ENCODE measurements at regions not wholly inside any gene's neighbourhood (a gene's known extent, or its start where the extent isn't known, plus 50 kb on each side); places are given as distances from the start of the nearest gene placed in this dataset.
A peak's percentile ranks its signal among the peaks of the same experiment; 100 is the strongest.

DNA sequence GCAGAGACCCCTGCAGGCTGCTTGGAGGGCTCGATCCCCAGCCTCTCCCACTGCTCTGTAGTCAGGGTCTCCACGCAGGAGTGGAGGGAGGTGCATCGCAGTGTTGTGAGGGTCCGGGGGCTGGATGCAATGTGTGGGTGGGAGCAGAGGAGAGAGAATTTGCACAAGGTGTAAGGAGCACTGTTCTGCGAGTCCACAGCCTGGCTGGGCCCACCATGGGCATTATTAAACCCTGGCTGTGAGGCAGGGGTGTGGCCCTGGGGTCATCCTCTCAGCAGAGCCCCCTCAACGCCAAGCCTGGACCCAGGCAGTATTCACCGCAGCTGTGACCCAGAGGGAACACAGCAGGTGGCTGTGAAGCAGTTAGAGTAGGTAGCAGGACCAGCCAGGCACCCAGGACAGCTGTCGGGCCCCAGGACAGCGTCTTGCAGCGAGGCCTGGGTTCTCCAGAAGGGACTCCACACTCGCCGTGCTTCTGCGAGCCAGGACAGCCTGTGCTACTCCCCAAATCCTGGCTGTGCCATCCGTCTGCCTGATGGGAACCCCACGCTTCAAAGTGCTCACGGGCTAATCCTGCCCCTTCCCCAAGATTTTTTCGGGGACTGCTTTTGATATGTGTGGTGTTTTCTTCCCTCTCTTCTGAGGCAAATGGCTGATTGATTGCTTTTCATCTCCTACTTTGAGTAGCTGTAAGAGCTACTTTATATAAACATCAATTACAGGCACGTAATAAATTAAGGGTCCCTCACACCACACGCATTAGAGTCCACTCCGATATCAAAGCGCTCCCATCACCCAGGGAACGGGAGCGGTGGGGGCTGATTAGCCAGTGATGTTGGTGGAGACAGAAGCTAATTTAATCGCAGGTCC, 100.9 kb upstream of the GSE1 start:
- Histone ChIP-seq H3K36me3 (ENCODE audit: control insufficient read depth, insufficient read depth, low read length) (peaks cover 1% of the 10 kb centered on the region; the same call in 1 of the 2 replicates), H3K27me3 (ENCODE audit: control insufficient read depth, insufficient read depth, low read length) (no peaks in the 10 kb centered on the region), H3K4me3 (ENCODE audit: low read depth, low read length) (no peak overlapping the region)
- CTCF ChIA-PET: interaction anchor here (1.1 to 1.7 kb wide), 4 partner anchors 9 to 397 kb away, joined by 3 to 5 read pairs (median 4); no protein-coding TSS in a partner anchor
- POLR2A ChIA-PET: no interaction called here
- no peak for DNase-seq (ENCODE audit: low read depth)
- no peak for TF ChIP-seq CTCF (IDR thresholded peaks at IDR 0.05; ENCODE audit: insufficient read depth, low read depth, low read length)

DNA sequence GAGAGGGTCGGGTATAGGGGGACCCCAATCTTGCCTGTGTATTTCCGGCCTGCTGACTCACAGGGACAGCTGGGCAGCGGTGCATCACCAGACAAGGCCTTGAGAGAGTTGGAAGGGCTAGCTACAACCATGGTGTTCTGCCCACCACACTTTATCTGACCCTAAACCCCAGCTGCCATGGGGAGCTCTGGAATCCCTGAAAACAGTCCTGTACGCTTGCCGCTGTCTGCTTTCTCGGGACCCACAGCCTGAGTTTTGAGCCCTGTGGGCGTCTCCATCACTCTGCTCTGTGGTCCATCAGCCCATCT, 100.4 kb upstream of the GSE1 start:
- no peak for DNase-seq (ENCODE audit: low read depth)
- H3K27me3 ChIP-seq (ENCODE audit: control insufficient read depth, insufficient read depth, low read length): no peaks in the 10 kb centered on the region
- POLR2A ChIA-PET: no interaction called here
- H3K4me3 ChIP-seq (ENCODE audit: low read depth, low read length): no peak overlapping the region
- no peak for TF ChIP-seq CTCF (IDR thresholded peaks at IDR 0.05; ENCODE audit: insufficient read depth, low read depth, low read length)
- CTCF ChIA-PET: interaction anchor here (1.2 to 1.7 kb wide), 3 partner anchors 16 to 398 kb away, joined by 4 to 5 read pairs (median 5); no protein-coding TSS in a partner anchor
- H3K36me3 ChIP-seq (ENCODE audit: control insufficient read depth, insufficient read depth, low read length): peaks cover 1% of the 10 kb centered on the region; the same call in 1 of the 2 replicates

DNA sequence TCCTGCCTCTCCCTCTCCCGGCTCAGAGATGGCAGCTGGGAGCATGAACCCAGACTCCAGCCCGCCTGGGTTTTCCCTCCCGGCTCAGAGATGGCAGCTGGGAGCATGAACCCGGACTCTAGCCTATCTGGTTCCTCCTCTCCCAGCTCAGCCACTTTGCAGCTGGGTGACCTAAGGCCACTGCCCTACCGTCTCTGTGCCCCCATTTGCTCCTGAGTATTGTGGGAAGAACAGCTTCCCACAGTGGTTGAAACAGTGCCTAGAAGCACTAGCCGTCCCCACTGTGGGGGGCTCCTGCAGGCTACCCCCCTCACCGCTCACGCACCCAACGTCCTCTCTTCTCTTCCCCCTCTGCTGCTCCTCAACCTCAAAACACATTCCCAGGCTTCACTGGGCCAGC, 99.9 kb upstream of the GSE1 start:
- POLR2A ChIA-PET: no interaction called here
- CTCF ChIA-PET: interaction anchor here (1.2 to 1.7 kb wide), 3 partner anchors 15 to 398 kb away, joined by 4 to 5 read pairs (median 5); no protein-coding TSS in a partner anchor

DNA sequence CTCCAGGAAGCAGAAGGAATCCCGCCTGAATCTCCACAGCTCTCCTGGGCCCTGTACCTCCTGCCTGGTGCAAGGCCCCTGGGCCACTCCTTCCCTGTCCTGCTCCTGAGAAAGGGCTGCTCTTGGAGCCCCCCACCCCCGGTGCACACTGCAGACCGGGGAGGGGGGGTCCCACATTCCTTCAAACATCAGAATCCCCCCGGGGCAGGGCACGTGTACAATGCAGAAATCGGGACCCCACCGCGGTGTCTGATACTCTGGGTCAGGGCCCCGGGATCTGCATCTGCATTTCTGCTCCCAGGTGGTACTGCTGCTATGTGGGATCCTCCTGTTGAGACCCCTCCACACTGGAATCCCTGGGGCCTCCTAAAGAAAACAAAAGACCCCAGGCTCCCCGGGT, 99.5 kb upstream of the GSE1 start:
- ChIA-PET POLR2A (no interaction called here), CTCF (interaction anchor here (1.2 to 1.3 kb wide), 3 partner anchors 15 to 399 kb away, joined by 4 to 5 read pairs (median 4); no protein-coding TSS in a partner anchor)
- Histone ChIP-seq H3K36me3 (ENCODE audit: control insufficient read depth, insufficient read depth, low read length) (peaks cover 1% of the 10 kb centered on the region; the same call in 1 of the 2 replicates), H3K4me3 (ENCODE audit: low read depth, low read length) (no peak overlapping the region), H3K27me3 (ENCODE audit: control insufficient read depth, insufficient read depth, low read length) (no peaks in the 10 kb centered on the region)
- DNase-seq (ENCODE audit: low read depth): no peak
- TF ChIP-seq CTCF (IDR thresholded peaks at IDR 0.05; ENCODE audit: insufficient read depth, low read depth, low read length): no peak

More for the DNA sequence above, 99.9 kb upstream of the GSE1 start:
- H3K36me3 ChIP-seq (ENCODE audit: control insufficient read depth, insufficient read depth, low read length): peaks cover 1% of the 10 kb centered on the region; the same call in 1 of the 2 replicates
- H3K27me3 ChIP-seq (ENCODE audit: control insufficient read depth, insufficient read depth, low read length): no peaks in the 10 kb centered on the region
- no peak for DNase-seq (ENCODE audit: low read depth)
- TF ChIP-seq CTCF (IDR thresholded peaks at IDR 0.05; ENCODE audit: insufficient read depth, low read depth, low read length): no peak
- H3K4me3 ChIP-seq (ENCODE audit: low read depth, low read length): no peak overlapping the region

- ChIA-PET CTCF (interaction anchor here (0.6 to 1.7 kb wide), 5 partner anchors 22 to 214 kb away, joined by 3 to 12 read pairs (median 4); no protein-coding TSS in a partner anchor), POLR2A (interaction anchor here (0.7 kb wide), 1 partner anchor 93 kb away, joined by 6 read pairs; no protein-coding TSS in a partner anchor)
- peaks cover 1% of the 10 kb centered on the region; the same call in 1 of the 2 replicates for H3K36me3 ChIP-seq (ENCODE audit: control insufficient read depth, insufficient read depth, low read length)
- no peaks in the 10 kb centered on the region for H3K27me3 ChIP-seq (ENCODE audit: control insufficient read depth, insufficient read depth, low read length)
- peak; percentile 27; the same call in 1 of the 2 replicates for TF ChIP-seq CTCF (IDR thresholded peaks at IDR 0.05; ENCODE audit: insufficient read depth, low read depth, low read length)
- no peak for DNase-seq (ENCODE audit: low read depth)
- H3K4me3 ChIP-seq (ENCODE audit: low read depth, low read length): no peak overlapping the region
Measured at GRCh38 chr16:85514295-85514597, 98.9 kb upstream of the GSE1 start.

Measured in BJ (cell line).